ENCODE measurements at regions not wholly inside any gene's neighbourhood (a gene's known extent, or its start where the extent isn't known, plus 50 kb on each side); places are given as distances from the start of the nearest gene placed in this dataset.

DNA sequence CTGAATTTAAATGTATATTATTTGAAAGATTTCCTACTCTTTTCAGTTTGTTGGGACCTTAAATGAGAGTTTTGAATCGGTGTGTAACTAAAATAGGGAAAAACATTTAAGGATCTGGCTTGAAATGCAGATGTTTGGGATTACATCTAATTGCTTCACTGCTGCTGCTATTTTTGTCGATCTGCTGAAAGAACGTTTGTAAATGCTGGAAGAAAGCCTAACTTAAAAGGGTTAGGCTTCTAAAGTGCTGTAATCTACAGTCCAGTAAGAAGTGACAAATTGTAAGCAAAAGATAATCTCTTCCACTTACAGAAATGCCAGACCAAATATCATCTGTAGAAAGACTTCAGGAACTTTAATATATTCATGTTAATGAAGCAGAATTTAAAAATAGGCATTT lies 691.6 kb downstream of the ZNF385D start:
- no peak for DNase-seq (ENCODE audit: low spot score)
- TF ChIP-seq, protein P1, sequence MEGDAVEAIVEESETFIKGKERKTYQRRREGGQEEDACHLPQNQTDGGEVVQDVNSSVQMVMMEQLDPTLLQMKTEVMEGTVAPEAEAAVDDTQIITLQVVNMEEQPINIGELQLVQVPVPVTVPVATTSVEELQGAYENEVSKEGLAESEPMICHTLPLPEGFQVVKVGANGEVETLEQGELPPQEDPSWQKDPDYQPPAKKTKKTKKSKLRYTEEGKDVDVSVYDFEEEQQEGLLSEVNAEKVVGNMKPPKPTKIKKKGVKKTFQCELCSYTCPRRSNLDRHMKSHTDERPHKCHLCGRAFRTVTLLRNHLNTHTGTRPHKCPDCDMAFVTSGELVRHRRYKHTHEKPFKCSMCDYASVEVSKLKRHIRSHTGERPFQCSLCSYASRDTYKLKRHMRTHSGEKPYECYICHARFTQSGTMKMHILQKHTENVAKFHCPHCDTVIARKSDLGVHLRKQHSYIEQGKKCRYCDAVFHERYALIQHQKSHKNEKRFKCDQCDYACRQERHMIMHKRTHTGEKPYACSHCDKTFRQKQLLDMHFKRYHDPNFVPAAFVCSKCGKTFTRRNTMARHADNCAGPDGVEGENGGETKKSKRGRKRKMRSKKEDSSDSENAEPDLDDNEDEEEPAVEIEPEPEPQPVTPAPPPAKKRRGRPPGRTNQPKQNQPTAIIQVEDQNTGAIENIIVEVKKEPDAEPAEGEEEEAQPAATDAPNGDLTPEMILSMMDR (IDR thresholded peaks at IDR 0.05; ENCODE audit: extremely low read depth, missing control alignments) = no peak

DNA sequence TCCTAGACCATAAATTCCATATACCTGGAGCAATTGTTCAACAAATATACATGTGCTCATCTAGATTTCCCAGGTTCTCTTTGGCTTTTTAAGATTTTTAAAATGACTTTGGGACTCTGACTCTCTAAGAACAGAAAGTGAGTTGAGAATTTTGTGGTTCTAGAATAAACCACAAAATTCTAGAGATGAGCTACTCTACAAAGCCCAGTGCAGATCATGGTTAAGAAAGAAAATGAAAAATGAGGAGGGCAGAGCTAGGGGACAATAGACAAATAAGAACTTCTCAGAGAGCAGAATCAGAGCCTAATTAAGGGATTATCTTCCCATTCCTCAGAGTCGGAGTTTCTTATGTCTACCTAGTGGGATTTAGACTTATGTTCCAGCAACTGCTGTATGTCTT lies 694.7 kb downstream of the ZNF385D start:
- TF ChIP-seq, protein P1 (IDR thresholded peaks at IDR 0.05; ENCODE audit: extremely low read depth, missing control alignments) = no peak
- DNase-seq (ENCODE audit: low spot score) = no peak

DNA sequence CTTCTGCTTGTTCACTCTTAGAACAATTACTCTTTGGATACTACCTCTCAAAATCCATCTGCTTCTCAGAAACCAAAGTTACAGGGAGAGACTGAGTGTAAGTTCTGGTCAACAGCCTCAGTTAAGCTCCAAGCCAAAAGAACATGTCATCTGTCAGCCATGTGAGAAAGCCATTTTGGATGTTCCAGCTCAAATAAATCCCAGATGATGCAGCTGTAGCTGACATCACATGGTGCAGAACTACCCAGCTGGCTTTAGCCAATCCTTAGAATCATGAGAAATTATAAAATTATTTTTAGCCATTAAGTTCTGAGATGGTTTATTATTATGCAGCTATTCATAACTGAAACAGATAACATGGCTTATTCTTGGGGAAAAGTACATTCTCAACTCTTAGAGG lies 696.0 kb downstream of the ZNF385D start:
- no peak for DNase-seq (ENCODE audit: low spot score)

DNA sequence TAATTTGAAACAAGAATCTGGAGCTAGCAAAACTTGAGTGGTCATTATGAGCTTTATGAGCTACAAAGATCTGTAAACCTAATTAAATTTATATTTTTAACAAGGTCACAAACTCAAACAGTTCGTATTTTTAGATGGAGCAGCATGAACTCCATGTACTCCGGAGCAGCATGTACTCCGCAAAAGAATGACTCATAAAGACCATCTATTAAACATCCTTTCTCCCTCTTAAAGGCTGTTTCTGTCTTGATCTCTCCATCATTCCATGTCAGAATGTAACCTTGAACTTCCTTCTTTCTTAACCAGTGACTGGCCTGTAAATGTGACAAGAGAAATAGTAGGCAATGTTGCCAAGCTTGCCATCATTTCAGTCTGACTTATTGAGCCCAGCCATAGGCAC lies 696.9 kb downstream of the ZNF385D start:
- DNase-seq (ENCODE audit: low spot score) = no peak
- TF ChIP-seq, protein P1 (IDR thresholded peaks at IDR 0.05; ENCODE audit: extremely low read depth, missing control alignments) = no peak

More for the DNA sequence above, 696.0 kb downstream of the ZNF385D start:
- TF ChIP-seq, protein P1 (IDR thresholded peaks at IDR 0.05; ENCODE audit: extremely low read depth, missing control alignments) = no peak

DNA sequence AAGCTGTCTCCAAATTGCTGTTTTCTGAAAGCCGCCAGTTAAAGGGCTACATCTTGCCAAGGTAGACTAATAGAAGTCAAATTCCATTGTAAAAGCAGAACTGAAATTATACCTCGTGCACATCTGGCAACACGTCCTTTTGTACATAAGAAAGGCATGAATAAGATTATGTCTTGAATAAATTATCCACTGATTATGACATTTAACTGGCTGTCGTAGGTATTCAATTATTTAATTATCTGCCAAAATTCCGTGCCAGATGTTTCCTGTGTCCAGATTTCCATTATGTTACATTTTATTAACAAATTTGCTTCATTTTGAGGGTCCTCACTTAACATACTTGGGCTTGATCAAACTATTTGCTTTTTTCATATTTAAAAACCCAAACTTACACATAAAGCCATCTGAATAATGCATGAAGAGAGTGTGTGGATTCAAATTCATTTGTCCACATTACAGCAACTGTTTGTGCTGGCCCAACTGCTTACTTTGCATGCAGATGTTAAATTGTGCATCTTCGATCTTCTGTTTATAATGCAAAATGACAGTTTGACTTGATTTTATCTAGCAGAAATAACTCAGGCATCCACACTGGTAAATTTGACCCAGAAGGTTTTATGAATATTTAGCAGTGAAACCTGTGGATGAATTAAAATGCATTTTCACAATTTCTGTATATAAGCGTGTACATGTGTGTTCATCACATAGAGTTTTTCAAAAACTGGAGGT lies 701.5 kb downstream of the ZNF385D start:
- DNase-seq (ENCODE audit: low spot score) = no peak
- TF ChIP-seq, protein P1 (IDR thresholded peaks at IDR 0.05; ENCODE audit: extremely low read depth, missing control alignments) = no peak

DNA sequence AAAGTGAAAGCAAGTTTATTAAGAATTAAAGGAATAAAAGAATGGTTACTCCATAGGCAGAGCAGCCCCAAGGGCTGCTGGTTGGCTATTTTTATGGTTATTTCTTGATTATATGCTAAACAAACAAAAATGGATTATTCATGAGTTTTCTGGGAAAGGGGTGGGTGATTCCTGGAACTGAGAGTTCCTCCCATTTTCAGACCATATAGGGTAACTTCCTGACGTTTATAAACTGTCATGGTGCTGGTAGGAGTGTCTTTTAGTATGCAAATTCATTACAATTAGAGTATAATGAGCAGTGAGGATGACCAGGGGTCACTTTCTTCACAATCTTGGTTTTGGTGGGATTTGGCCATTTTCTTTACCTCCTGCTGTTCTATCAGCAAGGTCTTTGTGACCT lies 707.9 kb downstream of the ZNF385D start:
- TF ChIP-seq, protein P1 (IDR thresholded peaks at IDR 0.05; ENCODE audit: extremely low read depth, missing control alignments) = no peak
- no peak for DNase-seq (ENCODE audit: low spot score)

DNA sequence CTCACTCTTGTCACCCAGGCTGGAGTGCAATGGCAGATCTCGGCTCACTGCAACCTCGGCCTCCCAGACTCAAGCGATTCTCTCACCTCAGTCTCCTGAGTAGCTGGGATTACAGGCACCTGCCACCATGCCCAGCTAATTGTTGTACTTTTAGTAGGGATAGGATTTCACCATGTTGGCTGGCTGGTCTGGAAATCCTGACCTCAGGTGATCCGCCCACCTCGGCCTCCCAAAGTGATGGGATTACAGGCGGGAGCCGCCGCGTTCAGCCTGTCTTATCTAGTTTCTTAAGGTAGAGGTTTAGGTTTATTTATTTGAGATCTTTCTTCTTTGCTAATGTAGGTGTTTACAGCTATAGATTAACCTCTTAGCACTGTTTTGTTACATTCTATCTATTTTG lies 708.8 kb downstream of the ZNF385D start:
- DNase-seq (ENCODE audit: low spot score) = no peak
- TF ChIP-seq, protein P1 (IDR thresholded peaks at IDR 0.05; ENCODE audit: extremely low read depth, missing control alignments) = no peak

Measured in GM20000 (cell line).